ENCODE measurements at regions not wholly inside any gene's neighbourhood (a gene's known extent, or its start where the extent isn't known, plus 50 kb on each side); places are given as distances from the start of the nearest gene placed in this dataset.

DNA sequence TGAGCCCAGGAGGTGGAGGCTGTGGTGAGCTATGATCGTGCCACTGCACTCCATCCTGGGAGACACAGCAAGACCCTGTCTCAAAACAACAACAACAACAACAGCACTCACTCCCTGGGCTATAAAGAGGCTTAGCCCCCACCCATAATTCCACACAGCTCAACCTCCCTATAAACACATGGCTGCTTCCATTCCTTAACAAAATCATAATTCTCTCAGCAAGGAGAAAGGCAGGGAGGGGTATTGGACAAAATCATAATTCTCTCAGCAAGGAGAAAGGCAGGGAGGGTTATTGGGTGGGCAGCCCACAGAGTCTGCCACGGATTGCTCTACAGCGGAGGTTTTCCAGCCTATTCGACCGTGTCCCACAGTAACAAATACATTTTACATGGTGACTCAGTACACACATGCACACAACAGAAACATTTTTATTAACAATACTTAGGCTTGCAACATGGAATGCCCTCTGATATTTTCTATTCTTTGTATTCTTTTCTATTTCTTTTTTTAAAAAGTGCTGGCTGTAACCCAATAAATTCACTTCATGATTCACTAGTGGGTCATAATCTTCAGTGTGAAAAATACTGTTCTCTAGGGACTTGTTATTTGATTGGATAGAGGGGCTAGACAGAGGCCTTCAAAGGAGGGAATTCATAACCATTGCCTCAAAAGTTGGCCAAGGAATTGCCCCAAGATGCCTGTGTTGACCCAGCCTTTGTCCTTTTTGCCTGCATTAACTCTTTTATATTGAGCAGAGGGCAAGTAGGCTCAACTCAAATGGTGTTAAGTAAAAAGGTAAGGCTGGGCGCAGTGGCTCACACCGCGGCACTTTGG, 50.6 kb upstream of the ZMYND8 start:
- no peak for TF ChIP-seq EZH2phosphoT487 (IDR thresholded peaks at IDR 0.05; ENCODE audit: borderline replicate concordance, low read length)
- TF ChIP-seq, protein P1, sequence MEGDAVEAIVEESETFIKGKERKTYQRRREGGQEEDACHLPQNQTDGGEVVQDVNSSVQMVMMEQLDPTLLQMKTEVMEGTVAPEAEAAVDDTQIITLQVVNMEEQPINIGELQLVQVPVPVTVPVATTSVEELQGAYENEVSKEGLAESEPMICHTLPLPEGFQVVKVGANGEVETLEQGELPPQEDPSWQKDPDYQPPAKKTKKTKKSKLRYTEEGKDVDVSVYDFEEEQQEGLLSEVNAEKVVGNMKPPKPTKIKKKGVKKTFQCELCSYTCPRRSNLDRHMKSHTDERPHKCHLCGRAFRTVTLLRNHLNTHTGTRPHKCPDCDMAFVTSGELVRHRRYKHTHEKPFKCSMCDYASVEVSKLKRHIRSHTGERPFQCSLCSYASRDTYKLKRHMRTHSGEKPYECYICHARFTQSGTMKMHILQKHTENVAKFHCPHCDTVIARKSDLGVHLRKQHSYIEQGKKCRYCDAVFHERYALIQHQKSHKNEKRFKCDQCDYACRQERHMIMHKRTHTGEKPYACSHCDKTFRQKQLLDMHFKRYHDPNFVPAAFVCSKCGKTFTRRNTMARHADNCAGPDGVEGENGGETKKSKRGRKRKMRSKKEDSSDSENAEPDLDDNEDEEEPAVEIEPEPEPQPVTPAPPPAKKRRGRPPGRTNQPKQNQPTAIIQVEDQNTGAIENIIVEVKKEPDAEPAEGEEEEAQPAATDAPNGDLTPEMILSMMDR (IDR thresholded peaks at IDR 0.05; ENCODE audit: low read depth, low read length, poor library complexity, severe bottlenecking): no peak

Measured in DOHH2 (cell line).